Pancreas (tissue), 10 donors: ENCODE measurements at regions not wholly inside any gene's neighbourhood (a gene's known extent, or its start where the extent isn't known, plus 50 kb on each side); places are given as distances from the start of the nearest gene placed in this dataset.

ENCODE experiments used
- ATAC-seq, 4 donors: fragments of 200-7000 bp; cut with Tn5 transposase; one replicate each; pipeline versions ENCODE4 v1.8.0 to v1.9.1; 2020; ENCODE audit warnings: mild to moderate bottlenecking in 4 of 4, moderate library complexity in 4 of 4
- DNase-seq, 6 donors: peaks; one replicate each; pipeline ENCODE4 v3.0.0-alpha.2; 2020
- FAIRE-seq: peaks from 2 replicates; lab custom pipeline; 2012; peaks lifted over from hg19 to GRCh38; lab: Jason Lieb, UNC
- H3K27ac ChIP-seq, 4 donors: fragments of 200-600 bp; sonication (generic); 1 replicate in 3 of 4; 2 replicates in 1 of 4; pipeline versions ENCODE4 v1.5.0 to v1.8.0; 2020
- H3K27me3 ChIP-seq, 4 donors: fragments of 200-600 bp; one replicate each; pipeline ENCODE4 v1.8.0; 2021
- H3K36me3 ChIP-seq, 3 donors: fragments of 200-600 bp; sonication (generic) in 1 of 3; one replicate each; pipeline versions ENCODE4 v1.5.0 to v1.8.0; 2020 to 2021
- H3K4me1 ChIP-seq, 3 donors: fragments of 200-600 bp; one replicate each; pipeline ENCODE4 v1.8.0; 2021
- H3K4me3 ChIP-seq, 4 donors: fragments of 200-600 bp; sonication (generic) in 2 of 4; one replicate each; pipeline versions ENCODE4 v1.5.0 to v1.8.0; 2020 to 2021
- H3K9me3 ChIP-seq, 4 donors: fragments of 200-600 bp; one replicate each; pipeline ENCODE4 v1.8.0; 2021
- WGBS, 2 donors: extraction: QIAGEN DNeasy Blood & Tissue Kit; methylation state at CpG; one replicate each; pipeline ENCODE4 v1.1.7; 2013; 5-methylcytosine and 5-hydroxymethylcytosine counted together
- intact Hi-C, 3 donors: fragments of 100-400 bp; cut with DNase I; formaldehyde crosslinking; loops; one replicate each; pipeline versions ENCODE4 v1.11.1 to v1.14.2; 2022
- TF ChIP-seq, protein P1 (sequence below), 4 donors: fragments of 200-600 bp; sonication (generic) in 3 of 4; IDR thresholded peaks; one replicate each; pipeline versions ENCODE4 v1.5.0 to v1.8.0; 2021; ENCODE audit warnings: antibody characterized with exemption in 4 of 4
- donor health status: healthy with polysubstance abuse.
- donor health status: DM: no; HTN: no; CAD: no; lungs with moderate emphysema.
- donor health status: DM: no; HTN: no; CAD: no.
- donor health status: control.
- donor health status: control.
- donor health status: Bipolar disorder and iron deficiency.
- donor health status: DM: yes; HTN: yes; CAD: no.
- donor health status: DM: no; HTN: no; CAD: no.
- donor health status: DM: no; HTN: no; CAD: no.
- donor health status: DM: yes; HTN: yes; CAD: no.

- TF ChIP-seq, protein P1, sequence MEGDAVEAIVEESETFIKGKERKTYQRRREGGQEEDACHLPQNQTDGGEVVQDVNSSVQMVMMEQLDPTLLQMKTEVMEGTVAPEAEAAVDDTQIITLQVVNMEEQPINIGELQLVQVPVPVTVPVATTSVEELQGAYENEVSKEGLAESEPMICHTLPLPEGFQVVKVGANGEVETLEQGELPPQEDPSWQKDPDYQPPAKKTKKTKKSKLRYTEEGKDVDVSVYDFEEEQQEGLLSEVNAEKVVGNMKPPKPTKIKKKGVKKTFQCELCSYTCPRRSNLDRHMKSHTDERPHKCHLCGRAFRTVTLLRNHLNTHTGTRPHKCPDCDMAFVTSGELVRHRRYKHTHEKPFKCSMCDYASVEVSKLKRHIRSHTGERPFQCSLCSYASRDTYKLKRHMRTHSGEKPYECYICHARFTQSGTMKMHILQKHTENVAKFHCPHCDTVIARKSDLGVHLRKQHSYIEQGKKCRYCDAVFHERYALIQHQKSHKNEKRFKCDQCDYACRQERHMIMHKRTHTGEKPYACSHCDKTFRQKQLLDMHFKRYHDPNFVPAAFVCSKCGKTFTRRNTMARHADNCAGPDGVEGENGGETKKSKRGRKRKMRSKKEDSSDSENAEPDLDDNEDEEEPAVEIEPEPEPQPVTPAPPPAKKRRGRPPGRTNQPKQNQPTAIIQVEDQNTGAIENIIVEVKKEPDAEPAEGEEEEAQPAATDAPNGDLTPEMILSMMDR (IDR thresholded peaks at IDR 0.05): no peak
- DNase-seq: no peak
- FAIRE-seq: no peak
- intact Hi-C loops: no loop called here
- Histone ChIP-seq H3K9me3 (no peaks in the 10 kb centered on the region), H3K36me3 (no peaks in the 10 kb centered on the region), H3K27me3 (no peaks in the 10 kb centered on the region), H3K27ac (no peak overlapping the region), H3K4me1 (no peaks in the 10 kb centered on the region), H3K4me3 (no peak overlapping the region)
- WGBS, 2 donors: 45 to 48% methylated on average over 4 of the region's 4 CpGs
- ATAC-seq: no peak
Measured at GRCh38 chr17:13176436-13176835, 158.6 kb upstream of the ELAC2 start.

GRCh38 chr17:13171790-13172189, 154.0 kb upstream of the ELAC2 start:
- DNase-seq: no peak
- ATAC-seq: no peak
- TF ChIP-seq, protein P1 (IDR thresholded peaks at IDR 0.05): no peak
- 85 to 92% methylated on average over 1 of the region's 1 CpG for WGBS, 2 donors
- no peak overlapping the region for H3K4me3 ChIP-seq
- no peaks in the 10 kb centered on the region for H3K9me3 ChIP-seq
- no peaks in the 10 kb centered on the region for H3K27me3 ChIP-seq
- no peaks in the 10 kb centered on the region for H3K4me1 ChIP-seq
- H3K36me3 ChIP-seq: no peaks in the 10 kb centered on the region
- no peak for FAIRE-seq
- intact Hi-C loops: no loop called here
- H3K27ac ChIP-seq: no peak overlapping the region

DNA sequence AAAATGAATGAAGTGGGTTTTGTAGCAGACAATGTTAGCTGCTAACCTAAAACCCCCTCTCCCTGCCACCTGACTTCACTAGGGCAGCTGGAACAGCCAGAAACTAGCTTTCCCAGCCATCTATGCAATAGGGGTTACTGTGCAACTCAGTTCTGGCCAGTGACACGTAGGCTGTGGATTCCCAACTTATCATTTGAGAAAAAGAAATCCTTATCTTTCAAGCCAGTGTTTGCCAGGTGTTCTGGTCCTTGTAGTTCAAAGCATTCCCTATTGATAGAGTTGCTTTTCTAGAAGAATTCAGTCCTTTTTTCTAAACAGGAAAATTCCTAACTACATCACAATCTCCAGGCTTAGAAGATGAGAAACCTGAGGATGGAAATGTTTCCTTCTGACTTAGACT, 144.5 kb upstream of the ELAC2 start:
- TF ChIP-seq, protein P1 (IDR thresholded peaks at IDR 0.05): no peak
- Histone ChIP-seq H3K27ac (no peak overlapping the region), H3K27me3 (no peaks in the 10 kb centered on the region), H3K36me3 (no peaks in the 10 kb centered on the region), H3K4me3 (no peak overlapping the region), H3K9me3 (no peaks in the 10 kb centered on the region), H3K4me1 (no peaks in the 10 kb centered on the region)
- FAIRE-seq (no peak), DNase-seq (no peak), ATAC-seq (no peak)
- 30 to 34% methylated on average over 1 of the region's 1 CpG for WGBS, 2 donors
- intact Hi-C loops: no loop called here

GRCh38 chr17:13160790-13161189, 143.0 kb upstream of the ELAC2 start:
- Histone ChIP-seq H3K27me3 (no peaks in the 10 kb centered on the region), H3K9me3 (no peaks in the 10 kb centered on the region), H3K36me3 (no peaks in the 10 kb centered on the region), H3K4me3 (no peak overlapping the region), H3K27ac (no peak overlapping the region), H3K4me1 (no peaks in the 10 kb centered on the region)
- 77 to 86% methylated on average over 2 of the region's 2 CpGs for WGBS, 2 donors
- ATAC-seq (no peak), DNase-seq (no peak), FAIRE-seq (no peak)
- TF ChIP-seq, protein P1 (IDR thresholded peaks at IDR 0.05): no peak
- intact Hi-C loops: no loop called here

DNA sequence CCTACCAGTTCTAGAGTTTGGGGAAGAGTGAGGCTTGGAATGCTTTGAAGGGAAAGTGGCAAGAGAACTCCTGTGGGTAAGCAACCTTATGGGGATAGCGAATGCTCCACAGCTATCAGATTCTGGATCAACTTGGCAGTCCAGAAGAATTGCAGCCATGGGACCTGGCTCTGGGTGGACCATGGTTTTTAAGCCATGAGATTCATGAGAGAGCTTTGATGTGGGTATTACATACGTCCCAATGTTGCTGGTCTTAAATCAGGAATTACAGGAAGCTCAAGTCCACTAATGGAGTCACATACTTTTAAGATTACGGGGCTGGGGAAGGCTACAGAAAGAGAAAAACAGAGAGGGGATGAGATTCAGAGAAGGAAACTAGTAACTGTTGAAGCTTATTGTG, 142.5 kb upstream of the ELAC2 start:
- Histone ChIP-seq H3K4me3 (no peak overlapping the region), H3K27me3 (no peaks in the 10 kb centered on the region), H3K36me3 (no peaks in the 10 kb centered on the region), H3K4me1 (no peaks in the 10 kb centered on the region), H3K9me3 (no peaks in the 10 kb centered on the region), H3K27ac (no peak overlapping the region)
- intact Hi-C loops: no loop called here
- TF ChIP-seq, protein P1 (IDR thresholded peaks at IDR 0.05): no peak
- no peak for ATAC-seq
- no peak for DNase-seq
- FAIRE-seq: no peak
- 78 to 90% methylated on average over 3 of the region's 3 CpGs for WGBS, 2 donors
